HL-60/S4 treated with retinoic acid at 250 ng/mL for 4 days and 3 days (cell line): ENCODE measurements at regions not wholly inside any gene's neighbourhood (a gene's known extent, or its start where the extent isn't known, plus 50 kb on each side); places are given as distances from the start of the nearest gene placed in this dataset.

Experiments used
- in situ Hi-C: fragments of 300-500 bp; cut with MboI; formaldehyde crosslinking; loops from 2 replicates; pipeline ENCODE4 v1.7.0; 2022; ENCODE audit warnings: low sequenced_read_pairs

GRCh38 chr16:63363738-63364137, 1327.5 kb upstream of the CDH8 start:
- in situ Hi-C loops: no loop called here

- in situ Hi-C loops: no loop called here
Measured at GRCh38 chr16:63361032-63361624, 1324.9 kb upstream of the CDH8 start.

DNA sequence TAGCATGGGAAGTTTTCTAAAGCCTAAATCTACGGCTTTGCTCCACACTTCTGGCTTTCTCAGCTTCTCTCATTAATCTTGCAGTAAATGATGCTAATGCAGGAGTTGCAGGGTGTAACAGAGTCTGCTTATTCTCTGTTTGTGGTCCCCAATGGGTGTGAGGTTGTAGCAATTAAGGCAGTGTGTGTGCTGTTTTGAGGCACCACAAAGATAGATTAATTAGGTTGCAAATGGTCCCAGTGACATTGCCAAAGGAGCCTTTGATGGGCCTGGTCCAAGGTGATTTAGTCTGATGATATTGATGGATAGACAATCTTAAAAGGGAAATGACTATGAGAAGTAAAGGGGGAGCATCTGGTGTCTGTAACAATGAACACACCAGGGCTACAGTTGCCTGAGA, 1313.7 kb upstream of the CDH8 start:
- in situ Hi-C loops: no loop called here

GRCh38 chr16:63346000-63346399, 1309.8 kb upstream of the CDH8 start:
- in situ Hi-C loops: no loop called here

GRCh38 chr16:63337264-63337663, 1301.0 kb upstream of the CDH8 start:
- in situ Hi-C loops: no loop called here

DNA sequence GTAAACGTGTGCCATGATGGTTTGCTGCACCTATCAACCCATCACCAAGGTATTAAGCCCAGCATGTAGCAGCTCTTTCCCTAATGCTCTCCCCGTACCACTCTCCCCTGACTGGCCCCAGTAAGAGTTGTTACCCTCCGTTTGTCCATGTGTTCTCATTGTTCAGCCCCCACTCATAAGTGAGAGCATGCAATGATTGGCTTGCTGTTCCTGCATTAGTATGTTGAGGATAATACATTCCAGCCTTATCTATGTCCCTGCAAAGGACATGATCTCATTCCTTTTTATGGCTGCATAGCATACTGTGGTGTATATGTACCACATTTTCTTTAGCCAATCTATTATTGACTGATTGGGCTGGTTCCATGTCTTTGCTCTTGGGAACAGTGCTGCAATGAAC, 1294.9 kb upstream of the CDH8 start:
- in situ Hi-C loops: no loop called here

DNA sequence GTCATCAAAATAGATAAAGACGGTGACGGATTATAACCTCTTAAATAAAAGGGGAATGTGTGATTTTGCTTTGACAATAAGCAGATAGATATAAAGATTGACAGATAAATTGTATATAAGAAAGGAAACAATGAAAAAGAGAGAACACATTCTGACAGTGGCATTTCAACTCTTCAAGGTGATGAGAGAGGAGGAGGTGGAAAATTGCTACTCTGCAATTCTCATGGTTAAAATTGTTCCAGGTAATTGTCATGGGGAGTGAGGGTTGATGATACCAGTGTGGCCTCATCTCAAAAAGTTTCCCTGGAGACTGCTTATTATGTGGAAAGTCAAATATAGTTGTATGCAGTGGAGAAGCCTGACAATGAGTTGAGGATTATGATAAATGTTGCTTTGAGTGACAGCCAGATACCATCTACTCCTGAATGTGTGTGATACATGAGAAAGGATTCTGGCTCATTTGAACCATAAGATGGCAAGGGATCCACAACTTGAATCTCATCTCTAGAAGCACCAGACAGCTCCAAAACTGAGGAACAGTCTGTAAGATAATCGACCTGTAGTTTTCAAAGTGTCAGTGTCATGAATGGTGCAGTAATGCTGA, 1290.6 kb upstream of the CDH8 start:
- in situ Hi-C loops: no loop called here

- in situ Hi-C loops: no loop called here
Measured at GRCh38 chr16:63323722-63324705, 1287.8 kb upstream of the CDH8 start.

DNA sequence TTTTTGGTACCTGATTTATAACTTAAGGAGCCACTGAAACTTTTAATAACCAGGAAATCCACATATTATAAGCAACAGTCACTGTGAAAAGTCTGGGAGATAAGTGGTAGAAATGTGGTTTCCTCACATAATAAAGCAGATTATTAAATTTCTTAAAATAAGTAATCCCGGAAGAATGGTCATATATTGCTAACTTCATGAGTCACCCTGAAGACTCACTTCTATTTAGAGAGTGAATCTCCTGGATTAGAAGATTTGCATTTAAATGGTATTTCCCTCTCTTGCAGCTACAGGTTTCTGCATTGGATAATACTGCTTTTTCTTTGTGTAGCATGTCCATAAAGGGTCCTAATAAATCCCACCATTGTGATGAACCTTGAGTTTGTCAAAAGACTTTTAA, 1286.8 kb upstream of the CDH8 start:
- in situ Hi-C loops: no loop called here

- in situ Hi-C loops: no loop called here
Measured at GRCh38 chr16:63315229-63315628, 1279.0 kb upstream of the CDH8 start.

DNA sequence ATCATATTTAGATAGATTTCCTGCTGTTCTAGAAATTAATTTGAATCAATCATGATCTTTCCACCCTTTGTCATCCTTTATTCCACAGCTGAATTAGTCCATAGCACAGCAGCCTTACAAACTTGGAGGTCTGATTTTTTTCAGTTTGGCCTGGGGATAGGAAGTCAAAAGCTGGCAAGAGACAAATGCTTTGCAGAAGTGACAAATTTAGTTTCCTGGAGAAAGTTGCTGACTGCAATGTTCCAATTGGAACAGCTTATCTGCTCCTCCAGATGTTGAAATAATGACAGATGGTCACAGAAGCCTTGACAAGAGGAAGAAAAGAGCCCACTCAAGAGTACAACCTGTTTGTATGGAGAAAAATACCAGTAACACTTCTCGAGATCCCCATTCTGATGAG, 1276.1 kb upstream of the CDH8 start:
- in situ Hi-C loops: no loop called here

DNA sequence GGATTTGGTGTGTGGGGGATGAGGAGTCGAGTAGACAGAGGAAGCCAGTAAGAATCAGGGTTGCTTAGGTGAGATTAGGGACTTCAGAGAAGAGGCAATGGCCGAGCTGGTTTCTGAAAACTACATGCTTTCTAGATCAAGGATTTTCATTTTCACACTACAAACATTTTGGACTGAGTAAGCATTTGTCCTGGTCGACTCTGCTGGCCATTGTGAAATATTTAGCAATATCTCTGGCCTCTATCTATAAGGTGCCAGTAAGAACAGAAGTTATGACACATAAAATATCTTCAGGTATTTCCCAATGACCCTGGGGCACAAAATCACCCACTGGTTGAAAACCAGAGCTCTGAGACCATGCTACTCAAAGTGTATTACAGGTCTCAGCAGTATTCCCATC, 1275.1 kb upstream of the CDH8 start:
- in situ Hi-C loops: no loop called here

DNA sequence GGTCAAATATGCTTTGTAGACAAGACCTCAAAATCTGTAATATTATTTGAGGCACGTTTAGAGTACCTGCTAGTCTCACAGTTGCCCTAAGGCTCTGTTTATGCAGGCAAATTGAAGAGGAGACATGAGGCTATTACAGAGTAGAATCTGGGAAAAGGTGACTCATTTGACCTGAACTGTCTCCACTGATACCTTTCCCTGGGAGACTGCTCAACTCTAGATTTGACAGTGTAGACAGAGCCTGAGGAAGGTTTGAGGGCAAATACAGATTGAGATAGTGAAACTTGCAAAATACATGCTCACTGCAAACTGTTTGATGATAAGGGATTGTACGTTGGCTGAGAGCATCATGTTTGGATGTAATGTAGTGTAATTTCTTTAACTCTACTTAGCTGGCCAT, 1266.6 kb upstream of the CDH8 start:
- in situ Hi-C loops: no loop called here

GRCh38 chr16:63301349-63301748, 1265.1 kb upstream of the CDH8 start:
- in situ Hi-C loops: no loop called here

- in situ Hi-C loops: loop anchor here (25.0 kb wide), 1 partner anchor 1062 kb away; no protein-coding TSS in a partner anchor
Measured at GRCh38 chr16:63298993-63299392, 1262.8 kb upstream of the CDH8 start.

- in situ Hi-C loops: loop anchor here (25.0 kb wide), 1 partner anchor 1055 kb away; no protein-coding TSS in a partner anchor
Measured at GRCh38 chr16:63292036-63292435, 1255.8 kb upstream of the CDH8 start.

GRCh38 chr16:63289834-63290460, 1253.7 kb upstream of the CDH8 start:
- in situ Hi-C loops: loop anchor here (25.0 kb wide), 1 partner anchor 1053 kb away; no protein-coding TSS in a partner anchor

GRCh38 chr16:63287401-63287800, 1251.2 kb upstream of the CDH8 start:
- in situ Hi-C loops: loop anchor here (25.0 kb wide), 1 partner anchor 1050 kb away; no protein-coding TSS in a partner anchor

- in situ Hi-C loops: loop anchor here (25.0 kb wide), 1 partner anchor 1046 kb away; no protein-coding TSS in a partner anchor
Measured at GRCh38 chr16:63283721-63284120, 1247.5 kb upstream of the CDH8 start.

GRCh38 chr16:63244631-63245030, 1208.4 kb upstream of the CDH8 start:
- in situ Hi-C loops: no loop called here

- in situ Hi-C loops: no loop called here
Measured at GRCh38 chr16:63241497-63242028, 1205.3 kb upstream of the CDH8 start.
